ENCODE measurements at regions not wholly inside any gene's neighbourhood (a gene's known extent, or its start where the extent isn't known, plus 50 kb on each side); places are given as distances from the start of the nearest gene placed in this dataset.

DNA sequence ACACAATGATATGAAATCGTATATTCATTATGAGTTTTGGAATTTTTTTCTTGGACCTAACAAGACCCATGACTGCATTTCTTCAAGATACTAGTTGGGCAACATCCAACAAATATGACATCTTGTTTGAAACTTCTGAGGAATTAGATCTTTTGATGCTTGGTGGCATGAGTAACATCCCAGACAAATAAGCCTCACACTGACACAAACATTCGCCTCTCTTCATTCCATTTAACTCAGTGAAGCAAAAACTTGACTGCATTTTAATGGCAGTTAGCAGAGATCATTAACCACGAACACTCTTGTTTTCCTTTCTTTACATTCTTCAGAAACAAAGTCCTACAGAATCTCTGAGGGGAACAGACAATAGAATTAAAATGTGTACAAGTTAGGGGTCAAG lies 758.3 kb downstream of the C12orf50 start:
- Histone ChIP-seq H3K4me1 (ENCODE audit: control insufficient read depth, extremely low read depth, insufficient read depth, low read length) (no peaks in the 10 kb centered on the region), H3K4me3 (replicated peaks in 1 of 3; ENCODE audit: insufficient read depth in 1 of 3, low read depth in 1 of 3, low read length in 3 of 3) (no peak overlapping the region), H3K27me3 (ENCODE audit: control insufficient read depth in 2 of 2, insufficient read depth in 2 of 2, low read length in 2 of 2) (no peaks in the 10 kb centered on the region), H3K4me2 (ENCODE audit: insufficient read depth, low read length) (no peak overlapping the region), H4K20me1 (replicated peaks; ENCODE audit: control insufficient read depth, extremely low read depth, insufficient read depth, low read length) (no peaks in the 10 kb centered on the region), H3K36me3 (ENCODE audit: control insufficient read depth in 2 of 2, extremely low read depth in 1 of 2, insufficient read depth in 2 of 2, low read length in 2 of 2) (no peaks in the 10 kb centered on the region), H3K9me1 (replicated peaks; ENCODE audit: control insufficient read depth, extremely low read depth, insufficient read depth, low read length) (no peaks in the 10 kb centered on the region), H3K79me2 (ENCODE audit: control insufficient read depth, insufficient read depth, low read length) (no peaks in the 10 kb centered on the region), H3K9ac (replicated peaks; ENCODE audit: extremely low read depth, insufficient read depth, low read length) (no peak overlapping the region), H3K27ac (ENCODE audit: insufficient read depth, low read depth, low read length) (no peak overlapping the region), H3K9me3 (replicated peaks; ENCODE audit: control insufficient read depth, insufficient read depth, low read length) (no peaks in the 10 kb centered on the region), H2AFZ (ENCODE audit: low read depth, low read length) (no peak overlapping the region)
- FAIRE-seq: no peak
- no peak for DNase-seq (ENCODE audit: low read depth, low spot score)
- intact Hi-C loops (cut with micrococcal nuclease) (loop anchor here (5.0 to 10.0 kb wide), 2 partner anchors 111 to 174 kb away; no protein-coding TSS in a partner anchor), dilution Hi-C loops (cut with MboI; ENCODE audit: extremely low pct_ligation_motif_present, low sequenced_read_pairs) (no loop called here)
- BruUV-seq (replicated peaks): no TSS peak
- ChIA-PET POLR2A (no interaction called here), CTCF (interaction anchor here (1.4 kb wide), 2 partner anchors 11 to 576 kb away, joined by 4 to 8 read pairs; no protein-coding TSS in a partner anchor)
- no peak for TF ChIP-seq POLR2A (IDR thresholded peaks at IDR 0.05; ENCODE audit: low read depth, low read length)
- no peak for TF ChIP-seq FOS (IDR thresholded peaks at IDR 0.05; ENCODE audit: borderline replicate concordance, insufficient read depth, low read length)
- TF ChIP-seq, protein P1, sequence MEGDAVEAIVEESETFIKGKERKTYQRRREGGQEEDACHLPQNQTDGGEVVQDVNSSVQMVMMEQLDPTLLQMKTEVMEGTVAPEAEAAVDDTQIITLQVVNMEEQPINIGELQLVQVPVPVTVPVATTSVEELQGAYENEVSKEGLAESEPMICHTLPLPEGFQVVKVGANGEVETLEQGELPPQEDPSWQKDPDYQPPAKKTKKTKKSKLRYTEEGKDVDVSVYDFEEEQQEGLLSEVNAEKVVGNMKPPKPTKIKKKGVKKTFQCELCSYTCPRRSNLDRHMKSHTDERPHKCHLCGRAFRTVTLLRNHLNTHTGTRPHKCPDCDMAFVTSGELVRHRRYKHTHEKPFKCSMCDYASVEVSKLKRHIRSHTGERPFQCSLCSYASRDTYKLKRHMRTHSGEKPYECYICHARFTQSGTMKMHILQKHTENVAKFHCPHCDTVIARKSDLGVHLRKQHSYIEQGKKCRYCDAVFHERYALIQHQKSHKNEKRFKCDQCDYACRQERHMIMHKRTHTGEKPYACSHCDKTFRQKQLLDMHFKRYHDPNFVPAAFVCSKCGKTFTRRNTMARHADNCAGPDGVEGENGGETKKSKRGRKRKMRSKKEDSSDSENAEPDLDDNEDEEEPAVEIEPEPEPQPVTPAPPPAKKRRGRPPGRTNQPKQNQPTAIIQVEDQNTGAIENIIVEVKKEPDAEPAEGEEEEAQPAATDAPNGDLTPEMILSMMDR (IDR thresholded peaks at IDR 0.05; ENCODE audit: extremely low read depth in 1 of 2, insufficient read depth in 1 of 2, low read depth in 1 of 2, low read length in 2 of 2): no peak
- TF ChIP-seq EZH2 (IDR thresholded peaks at IDR 0.05; ENCODE audit: borderline replicate concordance, low read depth, low read length, severe bottlenecking): no peak
- TF ChIP-seq, protein P2, sequence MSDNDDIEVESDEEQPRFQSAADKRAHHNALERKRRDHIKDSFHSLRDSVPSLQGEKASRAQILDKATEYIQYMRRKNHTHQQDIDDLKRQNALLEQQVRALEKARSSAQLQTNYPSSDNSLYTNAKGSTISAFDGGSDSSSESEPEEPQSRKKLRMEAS (IDR thresholded peaks at IDR 0.05; ENCODE audit: insufficient read depth, insufficient read length): no peak
- no peak for TF ChIP-seq MYC (IDR thresholded peaks at IDR 0.05; ENCODE audit: low read depth, low read length)
- TF ChIP-seq JUN (IDR thresholded peaks at IDR 0.05; ENCODE audit: borderline replicate concordance, insufficient read depth, insufficient read length, low read depth): no peak
- no peak for TF ChIP-seq GATA2 (IDR thresholded peaks at IDR 0.05; ENCODE audit: insufficient read depth, insufficient read length, low read depth, low read length)
- TF ChIP-seq POLR2AphosphoS5 (IDR thresholded peaks at IDR 0.05; ENCODE audit: insufficient read depth, low read depth, low read length): no peak

Measured in endothelial cell of umbilical vein (primary cell).